ENCODE measurements at regions not wholly inside any gene's neighbourhood (a gene's known extent, or its start where the extent isn't known, plus 50 kb on each side); places are given as distances from the start of the nearest gene placed in this dataset.

DNA sequence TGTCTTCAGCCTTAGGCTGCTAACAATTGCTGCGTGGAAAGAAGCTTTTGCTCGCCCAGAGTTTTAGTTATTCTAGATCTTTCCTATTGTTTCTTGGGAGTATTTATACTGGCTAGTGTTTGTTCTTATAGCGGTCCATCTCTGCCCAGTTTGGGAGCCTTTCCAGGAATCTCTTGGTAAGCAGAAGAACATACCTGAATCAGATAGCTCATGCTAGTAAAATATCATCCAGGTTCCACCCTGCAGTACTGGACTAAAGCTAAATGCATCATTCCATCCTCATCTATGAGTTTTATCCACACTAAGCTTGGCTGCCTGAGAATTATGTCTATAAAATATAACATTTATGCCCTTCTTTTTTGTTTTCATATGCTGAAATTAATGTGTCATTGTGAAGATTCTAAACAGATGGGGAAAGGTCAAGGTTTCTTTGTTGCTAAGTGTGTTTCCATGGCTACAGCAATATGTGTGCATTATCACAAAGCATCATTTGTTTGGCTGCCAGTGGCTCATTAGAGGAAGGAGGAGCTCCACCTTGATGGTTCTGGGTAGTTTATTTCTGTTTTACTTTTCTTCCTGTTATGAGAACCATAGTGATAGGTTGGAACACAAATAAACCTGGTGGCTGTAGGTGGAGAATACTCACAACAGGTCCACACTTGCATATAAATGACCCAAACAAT, 182.8 kb downstream of the PIK3C3 start:
- H3K9me3 ChIP-seq (ENCODE audit: severe bottlenecking) = no peaks in the 10 kb centered on the region
- no peaks in the 10 kb centered on the region for H3K4me1 ChIP-seq (ENCODE audit: insufficient read depth, poor library complexity, severe bottlenecking)
- DNase-seq (ENCODE audit: low spot score) (no peak), ATAC-seq (ENCODE audit: low read depth) (no peak)
- H3K27me3 ChIP-seq (ENCODE audit: insufficient read depth, poor library complexity, severe bottlenecking) = no peaks in the 10 kb centered on the region
- H3K27ac ChIP-seq (ENCODE audit: poor library complexity, severe bottlenecking) = no peak overlapping the region
- H3K4me3 ChIP-seq (ENCODE audit: severe bottlenecking) = no peak overlapping the region
- H3K36me3 ChIP-seq (ENCODE audit: low read depth) = no peaks in the 10 kb centered on the region
- TF ChIP-seq, protein P1, sequence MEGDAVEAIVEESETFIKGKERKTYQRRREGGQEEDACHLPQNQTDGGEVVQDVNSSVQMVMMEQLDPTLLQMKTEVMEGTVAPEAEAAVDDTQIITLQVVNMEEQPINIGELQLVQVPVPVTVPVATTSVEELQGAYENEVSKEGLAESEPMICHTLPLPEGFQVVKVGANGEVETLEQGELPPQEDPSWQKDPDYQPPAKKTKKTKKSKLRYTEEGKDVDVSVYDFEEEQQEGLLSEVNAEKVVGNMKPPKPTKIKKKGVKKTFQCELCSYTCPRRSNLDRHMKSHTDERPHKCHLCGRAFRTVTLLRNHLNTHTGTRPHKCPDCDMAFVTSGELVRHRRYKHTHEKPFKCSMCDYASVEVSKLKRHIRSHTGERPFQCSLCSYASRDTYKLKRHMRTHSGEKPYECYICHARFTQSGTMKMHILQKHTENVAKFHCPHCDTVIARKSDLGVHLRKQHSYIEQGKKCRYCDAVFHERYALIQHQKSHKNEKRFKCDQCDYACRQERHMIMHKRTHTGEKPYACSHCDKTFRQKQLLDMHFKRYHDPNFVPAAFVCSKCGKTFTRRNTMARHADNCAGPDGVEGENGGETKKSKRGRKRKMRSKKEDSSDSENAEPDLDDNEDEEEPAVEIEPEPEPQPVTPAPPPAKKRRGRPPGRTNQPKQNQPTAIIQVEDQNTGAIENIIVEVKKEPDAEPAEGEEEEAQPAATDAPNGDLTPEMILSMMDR (IDR thresholded peaks at IDR 0.05; ENCODE audit: poor library complexity, severe bottlenecking) = no peak

DNA sequence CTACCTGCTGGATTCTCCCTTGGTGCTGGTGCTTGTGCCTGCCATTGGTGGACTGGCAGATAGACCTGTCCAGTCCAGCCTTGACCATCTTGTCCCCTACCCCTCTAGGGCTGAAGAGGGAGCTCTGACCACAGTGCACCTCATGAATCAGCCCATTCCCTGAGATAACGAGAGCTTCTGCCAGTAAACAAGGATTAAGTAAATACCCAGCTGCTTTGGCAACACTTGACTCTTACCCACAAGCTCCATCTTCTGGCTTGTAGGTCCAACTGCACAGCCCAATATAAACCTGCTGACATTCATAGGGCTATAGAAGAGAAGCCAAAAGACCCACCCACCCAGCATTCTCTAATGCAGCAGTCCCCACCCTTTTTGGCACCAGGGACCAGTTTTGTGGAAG, 186.4 kb downstream of the PIK3C3 start:
- Histone ChIP-seq H3K27ac (ENCODE audit: poor library complexity, severe bottlenecking) (no peak overlapping the region), H3K4me1 (ENCODE audit: insufficient read depth, poor library complexity, severe bottlenecking) (no peaks in the 10 kb centered on the region), H3K4me3 (ENCODE audit: severe bottlenecking) (no peak overlapping the region), H3K27me3 (ENCODE audit: insufficient read depth, poor library complexity, severe bottlenecking) (no peaks in the 10 kb centered on the region), H3K36me3 (ENCODE audit: low read depth) (no peaks in the 10 kb centered on the region), H3K9me3 (ENCODE audit: severe bottlenecking) (no peaks in the 10 kb centered on the region)
- TF ChIP-seq, protein P1 (IDR thresholded peaks at IDR 0.05; ENCODE audit: poor library complexity, severe bottlenecking) = no peak
- DNase-seq (ENCODE audit: low spot score) (no peak), ATAC-seq (ENCODE audit: low read depth) (no peak)

DNA sequence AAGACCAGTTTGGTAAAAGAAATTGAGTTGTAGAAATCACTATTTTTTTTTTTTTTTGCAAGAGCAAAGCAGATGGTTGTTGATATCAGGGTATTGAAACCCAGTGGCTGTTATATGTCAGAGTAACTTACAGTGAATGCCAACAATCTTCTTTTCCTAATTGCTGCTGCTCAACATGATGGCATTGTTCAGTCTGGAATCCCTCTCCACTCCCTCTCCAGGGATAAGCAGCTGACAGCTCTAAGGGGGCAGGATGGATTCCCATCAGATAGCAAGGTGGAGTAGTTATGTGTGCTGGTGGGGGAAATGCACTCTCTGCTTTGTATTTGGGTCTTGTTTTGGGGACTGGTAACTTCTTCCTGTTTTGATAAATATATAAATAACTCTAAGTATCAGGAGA, 200.0 kb downstream of the PIK3C3 start:
- no peaks in the 10 kb centered on the region for H3K27me3 ChIP-seq (ENCODE audit: insufficient read depth, poor library complexity, severe bottlenecking)
- H3K36me3 ChIP-seq (ENCODE audit: low read depth) = no peaks in the 10 kb centered on the region
- ATAC-seq (ENCODE audit: low read depth) (no peak), DNase-seq (ENCODE audit: low spot score) (no peak)
- TF ChIP-seq, protein P1 (IDR thresholded peaks at IDR 0.05; ENCODE audit: poor library complexity, severe bottlenecking) = no peak
- H3K9me3 ChIP-seq (ENCODE audit: severe bottlenecking) = no peaks in the 10 kb centered on the region
- no peak overlapping the region for H3K4me3 ChIP-seq (ENCODE audit: severe bottlenecking)
- no peak overlapping the region for H3K27ac ChIP-seq (ENCODE audit: poor library complexity, severe bottlenecking)
- no peaks in the 10 kb centered on the region for H3K4me1 ChIP-seq (ENCODE audit: insufficient read depth, poor library complexity, severe bottlenecking)

DNA sequence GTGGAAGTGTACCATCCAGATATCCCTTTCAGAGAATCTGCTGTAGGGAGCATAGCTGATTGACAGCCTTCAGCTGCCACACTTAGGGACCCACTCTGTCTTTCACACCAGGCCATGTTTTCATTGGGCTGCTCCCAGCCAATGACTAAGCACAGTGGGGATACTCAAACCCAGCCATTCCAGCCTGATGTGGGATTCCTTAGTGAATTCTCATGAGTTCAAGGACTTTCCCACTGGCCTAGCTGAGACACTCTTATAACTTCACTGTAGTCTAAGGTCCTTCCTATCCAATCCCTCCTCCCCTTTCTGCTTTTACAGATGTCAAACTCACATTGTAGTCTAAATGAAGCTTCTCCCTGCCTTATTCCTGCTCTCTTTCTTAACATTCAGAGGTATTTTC, 201.2 kb downstream of the PIK3C3 start:
- ATAC-seq (ENCODE audit: low read depth) = no peak
- Histone ChIP-seq H3K4me3 (ENCODE audit: severe bottlenecking) (no peak overlapping the region), H3K27me3 (ENCODE audit: insufficient read depth, poor library complexity, severe bottlenecking) (no peaks in the 10 kb centered on the region), H3K36me3 (ENCODE audit: low read depth) (no peaks in the 10 kb centered on the region), H3K9me3 (ENCODE audit: severe bottlenecking) (no peaks in the 10 kb centered on the region), H3K4me1 (ENCODE audit: insufficient read depth, poor library complexity, severe bottlenecking) (no peaks in the 10 kb centered on the region), H3K27ac (ENCODE audit: poor library complexity, severe bottlenecking) (no peak overlapping the region)
- TF ChIP-seq, protein P1 (IDR thresholded peaks at IDR 0.05; ENCODE audit: poor library complexity, severe bottlenecking) = no peak
- DNase-seq (ENCODE audit: low spot score) = no peak

DNA sequence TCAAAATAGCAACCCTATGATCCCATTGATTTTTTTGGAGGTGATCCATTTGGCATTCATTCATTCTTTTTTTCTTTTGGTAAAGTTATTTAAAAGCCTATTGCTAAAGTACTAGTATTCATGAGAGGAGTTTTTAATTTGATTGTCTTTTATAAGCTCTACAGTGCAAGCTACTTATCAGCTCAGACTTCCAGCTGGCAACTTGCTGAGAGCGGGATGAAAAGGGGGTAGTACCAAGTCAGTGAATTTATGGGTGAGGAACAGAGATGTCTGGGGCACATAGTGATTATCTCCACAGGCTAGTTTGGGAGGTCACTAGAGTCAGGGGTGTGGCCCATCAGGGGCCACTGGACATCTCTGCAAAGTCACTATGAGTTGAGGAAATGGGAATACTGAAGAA, 202.4 kb downstream of the PIK3C3 start:
- Histone ChIP-seq H3K36me3 (ENCODE audit: low read depth) (no peaks in the 10 kb centered on the region), H3K4me3 (ENCODE audit: severe bottlenecking) (no peak overlapping the region), H3K27me3 (ENCODE audit: insufficient read depth, poor library complexity, severe bottlenecking) (no peaks in the 10 kb centered on the region), H3K9me3 (ENCODE audit: severe bottlenecking) (no peaks in the 10 kb centered on the region), H3K4me1 (ENCODE audit: insufficient read depth, poor library complexity, severe bottlenecking) (no peaks in the 10 kb centered on the region), H3K27ac (ENCODE audit: poor library complexity, severe bottlenecking) (no peak overlapping the region)
- DNase-seq (ENCODE audit: low spot score) = no peak
- TF ChIP-seq, protein P1 (IDR thresholded peaks at IDR 0.05; ENCODE audit: poor library complexity, severe bottlenecking) = no peak
- ATAC-seq (ENCODE audit: low read depth) = no peak
